Hepatocyte (in vitro differentiated cells): ENCODE measurements at regions not wholly inside any gene's neighbourhood (a gene's known extent, or its start where the extent isn't known, plus 50 kb on each side); places are given as distances from the start of the nearest gene placed in this dataset.

Source experiments
- DNase-seq: peaks from one replicate; pipeline ENCODE4 v3.0.0-alpha.2; 2016; ENCODE audit warnings: low spot score
- H2AFZ ChIP-seq: fragments of 200-600 bp; sonication (generic); 2 replicates; pipeline ENCODE4 v1.6.0; 2016; ENCODE audit warnings: antibody characterized with exemption, mild to moderate bottlenecking
- H3K27ac ChIP-seq: fragments of 200-600 bp; sonication (generic); 2 replicates; pipeline ENCODE4 v1.5.1; 2016; ENCODE audit warnings: mild to moderate bottlenecking
- H3K27me3 ChIP-seq: fragments of 200-600 bp; sonication (generic); 2 replicates; pipeline ENCODE4 v1.6.1; 2016
- H3K36me3 ChIP-seq: fragments of 200-600 bp; sonication (generic); replicated peaks from 2 replicates; pipeline ENCODE4 v1.5.1; 2016; ENCODE audit warnings: low read depth; ENCODE audit not compliant: insufficient read depth
- H3K4me1 ChIP-seq: fragments of 200-600 bp; sonication (generic); 2 replicates; pipeline ENCODE4 v1.5.1; 2016; ENCODE audit warnings: mild to moderate bottlenecking, moderate library complexity; ENCODE audit not compliant: insufficient read depth
- H3K4me2 ChIP-seq: fragments of 200-600 bp; sonication (generic); 2 replicates; pipeline ENCODE4 v1.6.0; 2016
- H3K4me3 ChIP-seq: fragments of 200-600 bp; sonication (generic); 2 replicates; pipeline ENCODE4 v1.5.1; 2016; ENCODE audit warnings: mild to moderate bottlenecking
- H3K79me2 ChIP-seq: fragments of 200-600 bp; sonication (generic); 2 replicates; pipeline ENCODE4 v1.6.0; 2017; ENCODE audit warnings: mild to moderate bottlenecking
- H3K9me2 ChIP-seq: fragments of 200-600 bp; sonication (generic); replicated peaks from 2 replicates; pipeline ENCODE4 v1.6.0; 2017; ENCODE audit warnings: mild to moderate bottlenecking; ENCODE audit not compliant: insufficient read depth
- H3K9me3 ChIP-seq: fragments of 200-600 bp; sonication (generic); 2 replicates; pipeline ENCODE4 v1.5.1; 2016; ENCODE audit warnings: low read depth, mild to moderate bottlenecking
- H4K20me1 ChIP-seq: fragments of 200-600 bp; sonication (generic); 2 replicates; pipeline ENCODE4 v1.6.0; 2016; ENCODE audit warnings: mild to moderate bottlenecking; ENCODE audit not compliant: insufficient read depth, poor library complexity, severe bottlenecking
- CTCF ChIP-seq: fragments of 200-600 bp; sonication (generic); IDR thresholded peaks from 2 replicates; pipeline ENCODE4 v1.5.1; 2016; ENCODE audit warnings: antibody characterized with exemption, mild to moderate bottlenecking; ENCODE audit not compliant: poor library complexity
- EZH2 ChIP-seq: fragments of 200-600 bp; sonication (generic); IDR thresholded peaks from 2 replicates; pipeline ENCODE4 v1.6.1; 2016; ENCODE audit warnings: antibody characterized with exemption, mild to moderate bottlenecking, borderline replicate concordance
- EZH2phosphoT487 ChIP-seq: fragments of 200-600 bp; sonication (generic); IDR thresholded peaks from one replicate; pipeline ENCODE4 v1.6.1; 2018; ENCODE audit warnings: antibody characterized with exemption, mild to moderate bottlenecking, low read depth, moderate library complexity; ENCODE audit not compliant: unreplicated experiment, severe bottlenecking
- WGBS: methylation state at CpG from one replicate; pipeline ENCODE4 v1.1.6; 2016; ENCODE audit warnings: low lambda C conversion rate; ENCODE audit errors: missing lambda C conversion rate; 5-methylcytosine and 5-hydroxymethylcytosine counted together

DNA sequence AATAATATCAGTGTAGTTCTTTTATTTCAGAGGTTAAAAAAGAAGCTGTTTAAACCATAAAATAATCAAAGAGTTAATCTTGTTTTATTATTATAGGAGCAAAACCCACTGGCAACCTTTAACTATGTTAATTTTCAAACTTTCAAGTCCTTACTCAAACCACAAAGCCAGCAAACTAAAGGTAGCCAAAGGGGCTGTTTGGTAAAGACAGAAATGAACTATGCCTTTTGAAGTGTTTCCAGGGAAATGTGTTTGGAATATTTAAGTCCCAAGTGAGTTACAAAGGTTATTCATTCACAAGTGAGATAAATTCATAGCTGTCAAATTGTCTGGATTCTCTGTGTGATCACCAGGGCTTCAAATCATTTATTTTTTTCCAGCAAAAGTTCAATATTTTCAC, 264.7 kb downstream of the MZT1 start:
- Histone ChIP-seq H3K4me2 (no peak overlapping the region), H3K27ac (no peak overlapping the region), H3K36me3 (no peaks in the 10 kb centered on the region), H2AFZ (no peak overlapping the region), H3K9me2 (no peaks in the 10 kb centered on the region), H3K27me3 (no peaks in the 10 kb centered on the region), H3K4me3 (no peak overlapping the region), H3K4me1 (peaks cover 16% of the 10 kb centered on the region), H4K20me1 (no peaks in the 10 kb centered on the region), H3K9me3 (no peaks in the 10 kb centered on the region), H3K79me2 (no peaks in the 10 kb centered on the region)
- TF ChIP-seq EZH2phosphoT487 (no peak), CTCF (no peak), EZH2 (no peak)
- DNase-seq = no peak

GRCh38 chr13:72462166-72462565, 265.3 kb downstream of the MZT1 start:
- DNase-seq = no peak
- H3K4me2 ChIP-seq = no peak overlapping the region
- H3K36me3 ChIP-seq = no peaks in the 10 kb centered on the region
- no peaks in the 10 kb centered on the region for H3K27me3 ChIP-seq
- no peaks in the 10 kb centered on the region for H3K9me2 ChIP-seq
- peaks cover 16% of the 10 kb centered on the region for H3K4me1 ChIP-seq
- no peaks in the 10 kb centered on the region for H4K20me1 ChIP-seq
- H3K4me3 ChIP-seq = no peak overlapping the region
- TF ChIP-seq EZH2phosphoT487 = no peak
- no peak for TF ChIP-seq EZH2
- TF ChIP-seq CTCF = no peak
- H3K79me2 ChIP-seq = no peaks in the 10 kb centered on the region
- H2AFZ ChIP-seq = no peak overlapping the region
- no peaks in the 10 kb centered on the region for H3K9me3 ChIP-seq
- H3K27ac ChIP-seq = no peak overlapping the region

GRCh38 chr13:72458701-72459100, 268.7 kb downstream of the MZT1 start:
- Histone ChIP-seq H3K36me3 (no peaks in the 10 kb centered on the region), H3K4me1 (peaks cover 12% of the 10 kb centered on the region), H3K27me3 (no peaks in the 10 kb centered on the region), H3K79me2 (no peaks in the 10 kb centered on the region), H3K27ac (no peak overlapping the region), H2AFZ (no peak overlapping the region), H3K9me2 (no peaks in the 10 kb centered on the region), H3K4me3 (no peak overlapping the region), H3K9me3 (no peaks in the 10 kb centered on the region), H4K20me1 (no peaks in the 10 kb centered on the region), H3K4me2 (no peak overlapping the region)
- TF ChIP-seq CTCF (no peak), EZH2phosphoT487 (no peak), EZH2 (no peak)
- 14% methylated on average over 1 of the region's 1 CpG for WGBS
- DNase-seq = no peak

DNA sequence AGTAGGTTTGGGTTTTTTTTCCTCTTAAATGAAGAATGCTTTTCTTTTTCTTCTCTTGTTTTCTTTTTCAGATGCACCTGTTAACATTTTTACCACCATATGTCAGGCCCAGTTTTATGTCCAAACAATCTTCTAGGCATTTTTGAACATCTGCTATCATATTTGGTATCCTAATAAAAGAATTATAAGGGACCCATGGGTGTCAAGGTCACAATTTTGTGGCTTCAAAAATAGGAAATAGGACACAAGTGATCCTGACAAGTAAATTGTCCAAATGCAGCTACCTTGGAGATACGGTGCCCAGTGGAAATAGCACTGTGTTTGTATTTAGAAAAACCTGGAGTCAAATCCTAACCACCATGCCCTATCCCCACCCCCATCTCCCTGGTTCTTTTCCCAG, 270.3 kb downstream of the MZT1 start:
- Histone ChIP-seq H3K27me3 (no peaks in the 10 kb centered on the region), H2AFZ (no peak overlapping the region), H3K4me3 (no peak overlapping the region), H3K79me2 (no peaks in the 10 kb centered on the region), H3K9me2 (no peaks in the 10 kb centered on the region), H3K4me1 (no peaks in the 10 kb centered on the region), H3K4me2 (no peak overlapping the region), H3K9me3 (no peaks in the 10 kb centered on the region), H3K36me3 (no peaks in the 10 kb centered on the region), H3K27ac (no peak overlapping the region), H4K20me1 (no peaks in the 10 kb centered on the region)
- TF ChIP-seq EZH2phosphoT487 (no peak), CTCF (no peak), EZH2 (no peak)
- 75% methylated on average over 1 of the region's 1 CpG for WGBS
- no peak for DNase-seq
